C4-2B (cell line): ENCODE measurements at regions not wholly inside any gene's neighbourhood (a gene's known extent, or its start where the extent isn't known, plus 50 kb on each side); places are given as distances from the start of the nearest gene placed in this dataset.

Experiments used
- ZFX ChIP-seq: fragments of 450-650 bp; IDR thresholded peaks from 2 replicates; pipeline ENCODE4 v1.6.1; 2017
- TF ChIP-seq, protein P1 (sequence below): fragments of 450-650 bp; conservative IDR thresholded peaks from 2 replicates; pipeline ENCODE4 v1.5.1; 2017; ENCODE audit warnings: mild to moderate bottlenecking

DNA sequence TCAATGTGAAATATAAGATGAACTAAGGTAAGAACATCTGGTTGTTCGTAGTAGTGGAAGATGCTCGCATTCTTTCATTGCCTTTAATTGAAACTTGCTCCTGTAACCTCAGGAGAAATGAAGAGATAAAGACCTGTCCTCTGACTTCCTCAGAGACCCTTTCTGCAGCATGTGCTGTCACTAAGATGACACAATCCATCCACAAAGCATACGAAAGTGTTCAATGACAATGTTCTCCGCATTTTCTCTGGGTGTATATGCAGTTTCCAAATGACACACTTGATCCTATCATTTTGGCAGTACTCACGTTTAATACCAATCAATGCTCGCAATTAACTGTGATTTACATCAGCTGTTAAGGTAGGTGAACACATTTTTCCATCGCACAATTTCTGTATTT is 65.8 kb downstream of the PRL start:
- TF ChIP-seq, protein P1, sequence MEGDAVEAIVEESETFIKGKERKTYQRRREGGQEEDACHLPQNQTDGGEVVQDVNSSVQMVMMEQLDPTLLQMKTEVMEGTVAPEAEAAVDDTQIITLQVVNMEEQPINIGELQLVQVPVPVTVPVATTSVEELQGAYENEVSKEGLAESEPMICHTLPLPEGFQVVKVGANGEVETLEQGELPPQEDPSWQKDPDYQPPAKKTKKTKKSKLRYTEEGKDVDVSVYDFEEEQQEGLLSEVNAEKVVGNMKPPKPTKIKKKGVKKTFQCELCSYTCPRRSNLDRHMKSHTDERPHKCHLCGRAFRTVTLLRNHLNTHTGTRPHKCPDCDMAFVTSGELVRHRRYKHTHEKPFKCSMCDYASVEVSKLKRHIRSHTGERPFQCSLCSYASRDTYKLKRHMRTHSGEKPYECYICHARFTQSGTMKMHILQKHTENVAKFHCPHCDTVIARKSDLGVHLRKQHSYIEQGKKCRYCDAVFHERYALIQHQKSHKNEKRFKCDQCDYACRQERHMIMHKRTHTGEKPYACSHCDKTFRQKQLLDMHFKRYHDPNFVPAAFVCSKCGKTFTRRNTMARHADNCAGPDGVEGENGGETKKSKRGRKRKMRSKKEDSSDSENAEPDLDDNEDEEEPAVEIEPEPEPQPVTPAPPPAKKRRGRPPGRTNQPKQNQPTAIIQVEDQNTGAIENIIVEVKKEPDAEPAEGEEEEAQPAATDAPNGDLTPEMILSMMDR: no peak
- no peak for TF ChIP-seq ZFX
